WTC11 (cell line): ENCODE measurements at regions not wholly inside any gene's neighbourhood (a gene's known extent, or its start where the extent isn't known, plus 50 kb on each side); places are given as distances from the start of the nearest gene placed in this dataset.

ENCODE experiments used
- ATAC-seq: fragments of 200-7000 bp; cut with Tn5 transposase; 2 replicates; pipeline ENCODE4 v1.10.0; 2021; ENCODE audit warnings: mild to moderate bottlenecking, moderate library complexity
- CTCF ChIA-PET: fragments of 300-600 bp; sonication (Branson Sonifier 250); formaldehyde crosslinking; loops from one replicate; lab custom pipeline; 2021; ENCODE audit warnings: antibody characterized with exemption; lab: Charles Lee
- POLR2A ChIA-PET: fragments of 350-600 bp; sonication (Branson Sonifier 250); formaldehyde crosslinking; loops from one replicate; lab custom pipeline; 2021; ENCODE audit warnings: antibody characterized with exemption; lab: Charles Lee
- DNase-seq: peaks from one replicate; pipeline ENCODE4 v3.0.0; 2021; ENCODE audit warnings: low spot score
- H3K27ac Mint-ChIP-seq: 2 replicates; pipeline ENCODE4 v1.8.0; 2021; ENCODE audit warnings: mixed read lengths
- H3K27me3 Mint-ChIP-seq: 2 replicates; pipeline ENCODE4 v1.8.0; 2021; ENCODE audit warnings: low read depth, mild to moderate bottlenecking, moderate library complexity, mixed read lengths
- H3K36me3 Mint-ChIP-seq: 2 replicates; pipeline ENCODE4 v1.8.0; 2021; ENCODE audit warnings: mixed read lengths
- H3K4me1 Mint-ChIP-seq: 2 replicates; pipeline ENCODE4 v1.8.0; 2022; ENCODE audit warnings: mixed read lengths
- H3K4me3 Mint-ChIP-seq: 2 replicates; pipeline ENCODE4 v1.8.0; 2021; ENCODE audit warnings: mild to moderate bottlenecking, moderate library complexity, mixed read lengths
- H3K9me3 Mint-ChIP-seq: 2 replicates; pipeline ENCODE4 v1.8.0; 2021; ENCODE audit warnings: mixed read lengths
- AFF4 ChIP-seq: sonication (generic); formaldehyde crosslinking; IDR thresholded peaks from 2 replicates; pipeline ENCODE4 v1.8.1; 2023; ENCODE audit warnings: mild to moderate bottlenecking, missing genetic modification reagents, borderline replicate concordance
- AR ChIP-seq: fragments of 250-450 bp; sonication (Bioruptor Pico); IDR thresholded peaks from 2 replicates; pipeline ENCODE4 v1.9.0; 2021; ENCODE audit warnings: mild to moderate bottlenecking
- FOXJ3 ChIP-seq: sonication (generic); formaldehyde crosslinking; IDR thresholded peaks from 2 replicates; pipeline ENCODE4 v1.9.0; 2021; ENCODE audit warnings: missing genetic modification reagents, mild to moderate bottlenecking, borderline replicate concordance
- FOXP4 ChIP-seq: sonication (generic); formaldehyde crosslinking; IDR thresholded peaks from 2 replicates; pipeline ENCODE4 v1.8.0; 2022; ENCODE audit warnings: mild to moderate bottlenecking, missing genetic modification reagents
- GRHL2 ChIP-seq: fragments of 250-450 bp; sonication (Bioruptor Pico); IDR thresholded peaks from 2 replicates; pipeline ENCODE4 v1.8.0; 2022; ENCODE audit warnings: mild to moderate bottlenecking, moderate library complexity; ENCODE audit not compliant: insufficient replicate concordance, severe bottlenecking
- HMGA2 ChIP-seq: fragments of 250-450 bp; sonication (Bioruptor Pico); IDR thresholded peaks from 2 replicates; pipeline ENCODE4 v1.4.0; 2021; ENCODE audit warnings: mild to moderate bottlenecking, moderate library complexity
- MXD4 ChIP-seq: fragments of 250-450 bp; sonication (Bioruptor Pico); IDR thresholded peaks from 2 replicates; pipeline ENCODE4 v1.8.0; 2021; ENCODE audit warnings: mild to moderate bottlenecking, moderate library complexity, borderline replicate concordance
- PRDM15 ChIP-seq: sonication (generic); formaldehyde crosslinking; IDR thresholded peaks from 2 replicates; pipeline ENCODE4 v1.8.0; 2022; ENCODE audit warnings: missing genetic modification reagents
- USF2 ChIP-seq: sonication (generic); formaldehyde crosslinking; IDR thresholded peaks from 2 replicates; pipeline ENCODE4 v1.8.1; 2023; ENCODE audit warnings: mild to moderate bottlenecking, missing genetic modification reagents, moderate library complexity
- ZMAT4 ChIP-seq: fragments of 250-450 bp; sonication (Bioruptor Pico); IDR thresholded peaks from 2 replicates; pipeline ENCODE4 v1.9.0; 2021; ENCODE audit warnings: mild to moderate bottlenecking
- ZNF423 ChIP-seq: fragments of 250-450 bp; sonication (Bioruptor Pico); IDR thresholded peaks from 2 replicates; pipeline ENCODE4 v2.1.2; 2022; ENCODE audit warnings: mild to moderate bottlenecking, moderate library complexity
- ZNF512 ChIP-seq: sonication (generic); formaldehyde crosslinking; IDR thresholded peaks from 2 replicates; pipeline ENCODE4 v1.8.1; 2022; ENCODE audit warnings: missing genetic modification reagents, borderline replicate concordance
- ZNF532 ChIP-seq: fragments of 250-450 bp; sonication (Bioruptor Pico); IDR thresholded peaks from 2 replicates; pipeline ENCODE4 v1.9.0; 2021; ENCODE audit warnings: mild to moderate bottlenecking, borderline replicate concordance

GRCh38 chr2:12610314-12610713 lies 106.4 kb upstream of the TRIB2 start:
- ChIA-PET CTCF (no interaction called here), POLR2A (no interaction called here)
- ATAC-seq (no peak), DNase-seq (no peak)
- Mint-ChIP-seq H3K27ac (no peak overlapping the region), H3K36me3 (no peaks in the 10 kb centered on the region), H3K4me1 (peaks cover 19% of the 10 kb centered on the region), H3K27me3 (no peaks in the 10 kb centered on the region), H3K9me3 (no peaks in the 10 kb centered on the region), H3K4me3 (no peak overlapping the region)
- TF ChIP-seq ZNF532 (CRISPR knock-in tag) (no peak), USF2 (CRISPR knock-in tag) (no peak), GRHL2 (CRISPR knock-in tag) (no peak), AFF4 (CRISPR knock-in tag) (no peak), ZMAT4 (no peak)

- Mint-ChIP-seq H3K9me3 (no peaks in the 10 kb centered on the region), H3K27ac (no peak overlapping the region), H3K36me3 (no peaks in the 10 kb centered on the region), H3K4me3 (no peak overlapping the region), H3K4me1 (peaks cover 15% of the 10 kb centered on the region), H3K27me3 (no peaks in the 10 kb centered on the region)
- ChIA-PET CTCF (interaction anchor here (1.2 kb wide), 1 partner anchor 104 kb away, joined by 3 read pairs; no protein-coding TSS in a partner anchor), POLR2A (no interaction called here)
- ATAC-seq (no peak), DNase-seq (no peak)
- no peak for TF ChIP-seq ZNF512
- TF ChIP-seq HMGA2 (CRISPR knock-in tag) = no peak
- no peak for TF ChIP-seq MXD4
- TF ChIP-seq FOXP4 (CRISPR knock-in tag) = no peak
- TF ChIP-seq AR = no peak
- TF ChIP-seq FOXJ3 (CRISPR knock-in tag) = no peak
- no peak for TF ChIP-seq ZNF423 (CRISPR knock-in tag)
- no peak for TF ChIP-seq PRDM15 (CRISPR knock-in tag)
Observed at GRCh38 chr2:12612168-12612567, 104.6 kb upstream of the TRIB2 start.
